Daoy (cell line): ENCODE measurements at regions not wholly inside any gene's neighbourhood (a gene's known extent, or its start where the extent isn't known, plus 50 kb on each side); places are given as distances from the start of the nearest gene placed in this dataset.
"Not testable (repeated sequence)": the region's sequence is repeated elsewhere in the genome, so short reads cannot be mapped to it uniquely, and the experiment has no call there.

Source experiments
- DNase-seq: peaks from one replicate; pipeline ENCODE4 v3.0.0-alpha.2; 2015; ENCODE audit warnings: low read depth

GRCh38 chr11:130979386-130979972 lies 63.2 kb upstream of the SNX19 start:
- DNase-seq, result no peak

GRCh38 chr11:130980071-130980862 lies 64.0 kb upstream of the SNX19 start:
- DNase-seq, result no peak

- DNase-seq, result not testable (repeated sequence)
Observed at GRCh38 chr11:130984241-130984640, 68.0 kb upstream of the SNX19 start.

- no peak for DNase-seq
Observed at GRCh38 chr11:130992788-130993187, 76.5 kb upstream of the SNX19 start.

GRCh38 chr11:130994043-130994442 lies 77.8 kb upstream of the SNX19 start:
- no peak for DNase-seq

- DNase-seq, result no peak
Observed at GRCh38 chr11:130995266-130995665, 79.0 kb upstream of the SNX19 start.

- no peak for DNase-seq
Observed at GRCh38 chr11:130997278-130997677, 81.0 kb upstream of the SNX19 start.

GRCh38 chr11:130999086-130999485 lies 82.8 kb upstream of the SNX19 start:
- peak; percentile 24 for DNase-seq

- DNase-seq, result peak; percentile 86
Observed at GRCh38 chr11:130999992-131000770, 83.9 kb upstream of the SNX19 start.

- no peak for DNase-seq
Observed at GRCh38 chr11:131002145-131002544, 85.9 kb upstream of the SNX19 start.

- no peak for DNase-seq
Observed at GRCh38 chr11:131005829-131006228, 89.5 kb upstream of the SNX19 start.

GRCh38 chr11:131025020-131025419 lies 108.7 kb upstream of the SNX19 start:
- DNase-seq, result peak; percentile 30

GRCh38 chr11:131025421-131026125 lies 109.3 kb upstream of the SNX19 start:
- no peak for DNase-seq

GRCh38 chr11:131027491-131027890 lies 111.2 kb upstream of the SNX19 start:
- no peak for DNase-seq

- DNase-seq, result peak; percentile 91
Observed at GRCh38 chr11:131033151-131033651, 116.9 kb upstream of the SNX19 start.

- no peak for DNase-seq
Observed at GRCh38 chr11:131036514-131036913, 120.2 kb upstream of the SNX19 start.

GRCh38 chr11:131037873-131038272 lies 121.6 kb upstream of the SNX19 start:
- peak; percentile 7 for DNase-seq

GRCh38 chr11:131038597-131038996 lies 122.3 kb upstream of the SNX19 start:
- peak; percentile 29 for DNase-seq

- no peak for DNase-seq
Observed at GRCh38 chr11:131041331-131042040, 125.2 kb upstream of the SNX19 start.

- DNase-seq, result no peak
Observed at GRCh38 chr11:131042041-131042390, 125.7 kb upstream of the SNX19 start.

- no peak for DNase-seq
Observed at GRCh38 chr11:131043251-131043650, 127.0 kb upstream of the SNX19 start.
